ENCODE measurements at regions not wholly inside any gene's neighbourhood (a gene's known extent, or its start where the extent isn't known, plus 50 kb on each side); places are given as distances from the start of the nearest gene placed in this dataset.

- no peak for TF ChIP-seq CTCF (IDR thresholded peaks at IDR 0.05 in 2 of 3, conservative IDR thresholded peaks at IDR 0.05 in 1 of 3; ENCODE audit: control insufficient read depth in 2 of 3, extremely low read depth in 1 of 3, insufficient read depth in 1 of 3, low read depth in 3 of 3, low read length in 3 of 3)
- TF ChIP-seq ZBTB33 (IDR thresholded peaks at IDR 0.05): no peak
- no peak for TF ChIP-seq USF1 (IDR thresholded peaks at IDR 0.05; ENCODE audit: borderline replicate concordance, extremely low read length, insufficient read depth, low read depth, low read length)
- TF ChIP-seq SMAD1 (IDR thresholded peaks at IDR 0.05; ENCODE audit: low read depth, partially characterized antibody): no peak
- no peak for TF ChIP-seq POLR2A (IDR thresholded peaks at IDR 0.05; ENCODE audit: low read depth, low read length)
- TF ChIP-seq SUZ12 (IDR thresholded peaks at IDR 0.05; ENCODE audit: unreplicated experiment): no peak
- TF ChIP-seq ZZZ3 (IDR thresholded peaks at IDR 0.05; ENCODE audit: control insufficient read depth, insufficient read length, low read depth): no peak
- no peak for TF ChIP-seq FOXM1 (IDR thresholded peaks at IDR 0.05; ENCODE audit: low read depth, low read length)
- TF ChIP-seq MAX (IDR thresholded peaks at IDR 0.05; ENCODE audit: low read depth, low read length): no peak
- no peak for TF ChIP-seq SREBF2 (IDR thresholded peaks at IDR 0.05; ENCODE audit: low read length)
- TF ChIP-seq MYC (IDR thresholded peaks at IDR 0.05; ENCODE audit: insufficient read depth, insufficient read length, insufficient replicate concordance, low read length, severe bottlenecking): no peak
- no peak for TF ChIP-seq HDAC6 (IDR thresholded peaks at IDR 0.05; ENCODE audit: unreplicated experiment)
Observed at GRCh38 chr6:49326347-49326746, 136.7 kb downstream of the MMUT start.

All from GM12878 (cell line).